BLaER1 (cell line): ENCODE measurements at regions not wholly inside any gene's neighbourhood (a gene's known extent, or its start where the extent isn't known, plus 50 kb on each side); places are given as distances from the start of the nearest gene placed in this dataset.

Source experiments
- H3K27ac ChIP-seq: shearing (Covaris generic); formaldehyde crosslinking; 2 replicates; pipeline ENCODE4 v1.8.1; 2022
- H3K27me3 ChIP-seq: shearing (Covaris generic); formaldehyde crosslinking; 2 replicates; pipeline ENCODE4 v1.8.1; 2022
- H3K36me3 ChIP-seq: shearing (Covaris generic); formaldehyde crosslinking; 2 replicates; pipeline ENCODE4 v1.8.1; 2022
- H3K4me1 ChIP-seq: shearing (Covaris generic); formaldehyde crosslinking; 2 replicates; pipeline ENCODE4 v1.8.1; 2022
- H3K4me2 ChIP-seq: shearing (Covaris generic); formaldehyde crosslinking; 2 replicates; pipeline ENCODE4 v1.8.1; 2022
- H3K4me3 ChIP-seq: shearing (Covaris generic); formaldehyde crosslinking; 2 replicates; pipeline ENCODE4 v1.8.1; 2022
- H3K9ac ChIP-seq: shearing (Covaris generic); formaldehyde crosslinking; 2 replicates; pipeline ENCODE4 v1.8.1; 2022
- H3K9me3 ChIP-seq: shearing (Covaris generic); formaldehyde crosslinking; 2 replicates; pipeline ENCODE4 v1.8.1; 2022
- H4K20me1 ChIP-seq: shearing (Covaris generic); formaldehyde crosslinking; 2 replicates; pipeline ENCODE4 v1.8.1; 2022
- Cebpa-rat ChIP-seq: shearing (Covaris generic); IDR thresholded peaks from 2 replicates; pipeline ENCODE4 v1.8.1; 2022

- Histone ChIP-seq H3K4me1 (peaks cover 34% of the 10 kb centered on the region), H3K4me3 (no peak overlapping the region), H3K27ac (no peak overlapping the region), H3K4me2 (no peak overlapping the region), H4K20me1 (no peaks in the 10 kb centered on the region), H3K9me3 (peaks cover 80% of the 10 kb centered on the region), H3K27me3 (no peaks in the 10 kb centered on the region), H3K36me3 (peaks cover 20% of the 10 kb centered on the region; the same call in 1 of the 2 replicates), H3K9ac (no peak overlapping the region)
- TF ChIP-seq Cebpa-rat = no peak
These were observed 692.8 kb upstream of the SGCG start for GRCh38 chr13:22487932-22488331.

GRCh38 chr13:22489771-22490170 is 691.0 kb upstream of the SGCG start:
- no peak overlapping the region for H3K4me3 ChIP-seq
- peaks cover 17% of the 10 kb centered on the region; the same call in 1 of the 2 replicates for H3K36me3 ChIP-seq
- no peaks in the 10 kb centered on the region for H4K20me1 ChIP-seq
- no peaks in the 10 kb centered on the region for H3K27me3 ChIP-seq
- no peak overlapping the region for H3K4me2 ChIP-seq
- H3K9ac ChIP-seq = no peak overlapping the region
- no peak for TF ChIP-seq Cebpa-rat
- H3K4me1 ChIP-seq = peaks cover 29% of the 10 kb centered on the region
- peaks cover 77% of the 10 kb centered on the region for H3K9me3 ChIP-seq
- H3K27ac ChIP-seq = no peak overlapping the region

- no peaks in the 10 kb centered on the region for H4K20me1 ChIP-seq
- peaks cover 43% of the 10 kb centered on the region for H3K9me3 ChIP-seq
- peak overlapping the region; percentile 58 for H3K4me3 ChIP-seq
- no peaks in the 10 kb centered on the region for H3K27me3 ChIP-seq
- H3K27ac ChIP-seq = peak overlapping the region; percentile 94
- H3K4me1 ChIP-seq = peaks cover 62% of the 10 kb centered on the region
- peak overlapping the region; percentile 84 for H3K9ac ChIP-seq
- no peak for TF ChIP-seq Cebpa-rat
- peak overlapping the region; percentile 90 for H3K4me2 ChIP-seq
- H3K36me3 ChIP-seq = peaks cover 9% of the 10 kb centered on the region; the same call in 1 of the 2 replicates
These were observed 685.0 kb upstream of the SGCG start for GRCh38 chr13:22495819-22496218.

- H3K27me3 ChIP-seq = no peaks in the 10 kb centered on the region
- H3K4me1 ChIP-seq = peaks cover 60% of the 10 kb centered on the region
- H3K36me3 ChIP-seq = peaks cover under 1% of the 10 kb centered on the region; the same call in 1 of the 2 replicates
- peak overlapping the region; percentile 58 for H3K4me3 ChIP-seq
- peak overlapping the region; percentile 84 for H3K9ac ChIP-seq
- no peak for TF ChIP-seq Cebpa-rat
- H3K27ac ChIP-seq = peak overlapping the region; percentile 94
- H4K20me1 ChIP-seq = no peaks in the 10 kb centered on the region
- peaks cover 43% of the 10 kb centered on the region for H3K9me3 ChIP-seq
- H3K4me2 ChIP-seq = peak overlapping the region; percentile 90
These were observed 683.8 kb upstream of the SGCG start for GRCh38 chr13:22496803-22497508.

GRCh38 chr13:22497991-22498780 is 682.6 kb upstream of the SGCG start:
- Histone ChIP-seq H3K36me3 (peaks cover 7% of the 10 kb centered on the region; the same call in 1 of the 2 replicates), H3K4me3 (no peak overlapping the region), H3K9ac (peak overlapping the region; percentile 84), H3K27ac (peak overlapping the region; percentile 94), H4K20me1 (no peaks in the 10 kb centered on the region), H3K27me3 (no peaks in the 10 kb centered on the region), H3K4me1 (peaks cover 60% of the 10 kb centered on the region), H3K9me3 (peaks cover 48% of the 10 kb centered on the region), H3K4me2 (peak overlapping the region; percentile 90)
- no peak for TF ChIP-seq Cebpa-rat

- no peaks in the 10 kb centered on the region for H4K20me1 ChIP-seq
- H3K4me2 ChIP-seq = peak overlapping the region; percentile 11; the same call in 1 of the 2 replicates
- H3K4me1 ChIP-seq = peaks cover 47% of the 10 kb centered on the region
- H3K36me3 ChIP-seq = peaks cover 8% of the 10 kb centered on the region; the same call in 1 of the 2 replicates
- TF ChIP-seq Cebpa-rat = no peak
- H3K9me3 ChIP-seq = peaks cover 49% of the 10 kb centered on the region
- H3K9ac ChIP-seq = no peak overlapping the region
- H3K27ac ChIP-seq = no peak overlapping the region
- no peaks in the 10 kb centered on the region for H3K27me3 ChIP-seq
- H3K4me3 ChIP-seq = no peak overlapping the region
These were observed 680.9 kb upstream of the SGCG start for GRCh38 chr13:22499919-22500318.

GRCh38 chr13:22505489-22505888 is 675.3 kb upstream of the SGCG start:
- Histone ChIP-seq H3K4me3 (no peak overlapping the region), H3K27ac (no peak overlapping the region), H3K36me3 (peaks cover 13% of the 10 kb centered on the region; the same call in 1 of the 2 replicates), H3K9ac (no peak overlapping the region), H4K20me1 (no peaks in the 10 kb centered on the region), H3K4me2 (no peak overlapping the region), H3K27me3 (no peaks in the 10 kb centered on the region), H3K4me1 (no peaks in the 10 kb centered on the region), H3K9me3 (peaks cover 43% of the 10 kb centered on the region)
- TF ChIP-seq Cebpa-rat = no peak

- no peak overlapping the region for H3K9ac ChIP-seq
- H3K4me3 ChIP-seq = no peak overlapping the region
- TF ChIP-seq Cebpa-rat = no peak
- H4K20me1 ChIP-seq = no peaks in the 10 kb centered on the region
- H3K4me2 ChIP-seq = no peak overlapping the region
- peak overlapping the region; percentile 25; the same call in 1 of the 2 replicates for H3K27ac ChIP-seq
- H3K9me3 ChIP-seq = peaks cover 40% of the 10 kb centered on the region
- H3K27me3 ChIP-seq = no peaks in the 10 kb centered on the region
- H3K4me1 ChIP-seq = no peaks in the 10 kb centered on the region
- H3K36me3 ChIP-seq = peaks cover 13% of the 10 kb centered on the region; the same call in 1 of the 2 replicates
These were observed 674.6 kb upstream of the SGCG start for GRCh38 chr13:22506096-22506691.

GRCh38 chr13:22517544-22517943 is 663.2 kb upstream of the SGCG start:
- Histone ChIP-seq H3K27ac (no peak overlapping the region), H4K20me1 (no peaks in the 10 kb centered on the region), H3K27me3 (no peaks in the 10 kb centered on the region), H3K9me3 (peaks cover 43% of the 10 kb centered on the region), H3K36me3 (no peaks in the 10 kb centered on the region), H3K4me3 (no peak overlapping the region), H3K4me2 (no peak overlapping the region), H3K9ac (no peak overlapping the region), H3K4me1 (0 out of 2 replicates have a peak, but pooled peaks cover 9% of the 10 kb centered on the region)
- no peak for TF ChIP-seq Cebpa-rat
